ENCODE measurements at regions not wholly inside any gene's neighbourhood (a gene's known extent, or its start where the extent isn't known, plus 50 kb on each side); places are given as distances from the start of the nearest gene placed in this dataset.

- no peak for TF ChIP-seq FOXP2 (optimal IDR thresholded peaks at IDR 0.05; ENCODE audit: borderline replicate concordance, extremely low read depth, extremely low read length, insufficient read depth)
- TF ChIP-seq SIN3A (IDR thresholded peaks at IDR 0.05; ENCODE audit: borderline replicate concordance, insufficient read depth, low read length) = no peak
- TF ChIP-seq POLR2AphosphoS5 (IDR thresholded peaks at IDR 0.05; ENCODE audit: low read depth, low read length) = no peak
- TF ChIP-seq, protein P1, sequence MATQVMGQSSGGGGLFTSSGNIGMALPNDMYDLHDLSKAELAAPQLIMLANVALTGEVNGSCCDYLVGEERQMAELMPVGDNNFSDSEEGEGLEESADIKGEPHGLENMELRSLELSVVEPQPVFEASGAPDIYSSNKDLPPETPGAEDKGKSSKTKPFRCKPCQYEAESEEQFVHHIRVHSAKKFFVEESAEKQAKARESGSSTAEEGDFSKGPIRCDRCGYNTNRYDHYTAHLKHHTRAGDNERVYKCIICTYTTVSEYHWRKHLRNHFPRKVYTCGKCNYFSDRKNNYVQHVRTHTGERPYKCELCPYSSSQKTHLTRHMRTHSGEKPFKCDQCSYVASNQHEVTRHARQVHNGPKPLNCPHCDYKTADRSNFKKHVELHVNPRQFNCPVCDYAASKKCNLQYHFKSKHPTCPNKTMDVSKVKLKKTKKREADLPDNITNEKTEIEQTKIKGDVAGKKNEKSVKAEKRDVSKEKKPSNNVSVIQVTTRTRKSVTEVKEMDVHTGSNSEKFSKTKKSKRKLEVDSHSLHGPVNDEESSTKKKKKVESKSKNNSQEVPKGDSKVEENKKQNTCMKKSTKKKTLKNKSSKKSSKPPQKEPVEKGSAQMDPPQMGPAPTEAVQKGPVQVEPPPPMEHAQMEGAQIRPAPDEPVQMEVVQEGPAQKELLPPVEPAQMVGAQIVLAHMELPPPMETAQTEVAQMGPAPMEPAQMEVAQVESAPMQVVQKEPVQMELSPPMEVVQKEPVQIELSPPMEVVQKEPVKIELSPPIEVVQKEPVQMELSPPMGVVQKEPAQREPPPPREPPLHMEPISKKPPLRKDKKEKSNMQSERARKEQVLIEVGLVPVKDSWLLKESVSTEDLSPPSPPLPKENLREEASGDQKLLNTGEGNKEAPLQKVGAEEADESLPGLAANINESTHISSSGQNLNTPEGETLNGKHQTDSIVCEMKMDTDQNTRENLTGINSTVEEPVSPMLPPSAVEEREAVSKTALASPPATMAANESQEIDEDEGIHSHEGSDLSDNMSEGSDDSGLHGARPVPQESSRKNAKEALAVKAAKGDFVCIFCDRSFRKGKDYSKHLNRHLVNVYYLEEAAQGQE (IDR thresholded peaks at IDR 0.05; ENCODE audit: insufficient read depth in 1 of 2, low read depth in 2 of 2, low read length in 2 of 2) = no peak
- no peak for TF ChIP-seq TAF1 (IDR thresholded peaks at IDR 0.05; ENCODE audit: borderline replicate concordance, insufficient read depth, low read length)
These were observed 101.8 kb upstream of the ASB18 start for GRCh38 chr2:236366049-236366387.

GRCh38 chr2:236366397-236366796 lies 102.2 kb upstream of the ASB18 start:
- TF ChIP-seq FOXP2 (optimal IDR thresholded peaks at IDR 0.05; ENCODE audit: borderline replicate concordance, extremely low read depth, extremely low read length, insufficient read depth) (no peak), TAF1 (IDR thresholded peaks at IDR 0.05; ENCODE audit: borderline replicate concordance, insufficient read depth, low read length) (no peak), POLR2AphosphoS5 (IDR thresholded peaks at IDR 0.05; ENCODE audit: low read depth, low read length) (no peak), SIN3A (IDR thresholded peaks at IDR 0.05; ENCODE audit: borderline replicate concordance, insufficient read depth, low read length) (no peak)
- TF ChIP-seq, protein P1 (IDR thresholded peaks at IDR 0.05; ENCODE audit: insufficient read depth in 1 of 2, low read depth in 2 of 2, low read length in 2 of 2) = no peak

- TF ChIP-seq FOXP2 (optimal IDR thresholded peaks at IDR 0.05; ENCODE audit: borderline replicate concordance, extremely low read depth, extremely low read length, insufficient read depth) (no peak), SIN3A (IDR thresholded peaks at IDR 0.05; ENCODE audit: borderline replicate concordance, insufficient read depth, low read length) (no peak), POLR2AphosphoS5 (IDR thresholded peaks at IDR 0.05; ENCODE audit: low read depth, low read length) (no peak), TAF1 (IDR thresholded peaks at IDR 0.05; ENCODE audit: borderline replicate concordance, insufficient read depth, low read length) (no peak)
- TF ChIP-seq, protein P1 (IDR thresholded peaks at IDR 0.05; ENCODE audit: insufficient read depth in 1 of 2, low read depth in 2 of 2, low read length in 2 of 2) = no peak
These were observed 103.5 kb upstream of the ASB18 start for GRCh38 chr2:236367506-236368289.

- TF ChIP-seq POLR2AphosphoS5 (IDR thresholded peaks at IDR 0.05; ENCODE audit: low read depth, low read length) (no peak), TAF1 (IDR thresholded peaks at IDR 0.05; ENCODE audit: borderline replicate concordance, insufficient read depth, low read length) (no peak), FOXP2 (optimal IDR thresholded peaks at IDR 0.05; ENCODE audit: borderline replicate concordance, extremely low read depth, extremely low read length, insufficient read depth) (no peak), SIN3A (IDR thresholded peaks at IDR 0.05; ENCODE audit: borderline replicate concordance, insufficient read depth, low read length) (no peak)
- TF ChIP-seq, protein P1 (IDR thresholded peaks at IDR 0.05; ENCODE audit: insufficient read depth in 1 of 2, low read depth in 2 of 2, low read length in 2 of 2) = no peak
These were observed 105.5 kb upstream of the ASB18 start for GRCh38 chr2:236369661-236370062.
